Stimulated activated CD4-positive, alpha-beta T cell treated with anti-CD3 and anti-CD28 coated beads, Interleukin-4, amount 100 ng/mL, for 48 hours (primary cell): ENCODE measurements at regions not wholly inside any gene's neighbourhood (a gene's known extent, or its start where the extent isn't known, plus 50 kb on each side); places are given as distances from the start of the nearest gene placed in this dataset.
A peak's percentile ranks its signal among the peaks of the same experiment; 100 is the strongest.

ENCODE experiments used
- DNase-seq, 2 donors: peaks; one replicate each; pipeline ENCODE4 v3.0.0-alpha.2; 2020; ENCODE audit warnings: low read depth in 2 of 2

GRCh38 chr18:77572537-77572936 is 322.9 kb downstream of the GALR1 start:
- DNase-seq: no peak

- DNase-seq: no peak
These were observed 323.9 kb downstream of the GALR1 start for GRCh38 chr18:77573571-77573970.

GRCh38 chr18:77590943-77591515 is 341.4 kb downstream of the GALR1 start:
- no peak for DNase-seq

GRCh38 chr18:77597726-77598125 is 348.1 kb downstream of the GALR1 start:
- no peak for DNase-seq

- no peak for DNase-seq
These were observed 351.0 kb downstream of the GALR1 start for GRCh38 chr18:77600674-77601073.

- no peak for DNase-seq
These were observed 351.9 kb downstream of the GALR1 start for GRCh38 chr18:77601567-77601966.

GRCh38 chr18:77607087-77607486 is 357.4 kb downstream of the GALR1 start:
- DNase-seq: no peak

GRCh38 chr18:77608807-77609206 is 359.2 kb downstream of the GALR1 start:
- no peak for DNase-seq

GRCh38 chr18:77617694-77618093 is 368.0 kb downstream of the GALR1 start:
- no peak for DNase-seq

- no peak for DNase-seq
These were observed 369.9 kb downstream of the GALR1 start for GRCh38 chr18:77619525-77619924.

GRCh38 chr18:77622009-77622692 is 372.5 kb downstream of the GALR1 start:
- peak in 1 of 2 donors; percentile 6 for DNase-seq

- DNase-seq: no peak
These were observed 383.1 kb downstream of the GALR1 start for GRCh38 chr18:77632758-77633157.

- no peak for DNase-seq
These were observed 384.8 kb downstream of the GALR1 start for GRCh38 chr18:77634494-77634893.

GRCh38 chr18:77635451-77635850 is 385.8 kb downstream of the GALR1 start:
- DNase-seq: no peak

- no peak for DNase-seq
These were observed 386.2 kb downstream of the GALR1 start for GRCh38 chr18:77635858-77636257.

- DNase-seq: no peak
These were observed 395.7 kb downstream of the GALR1 start for GRCh38 chr18:77645170-77645872.

- no peak for DNase-seq
These were observed 397.8 kb downstream of the GALR1 start for GRCh38 chr18:77647472-77647871.

- no peak for DNase-seq
These were observed 398.8 kb downstream of the GALR1 start for GRCh38 chr18:77648411-77648810.

GRCh38 chr18:77650799-77651385 is 401.2 kb downstream of the GALR1 start:
- peak; percentile 54 to 69 for DNase-seq

GRCh38 chr18:77651441-77651840 is 401.8 kb downstream of the GALR1 start:
- DNase-seq: no peak

GRCh38 chr18:77653792-77654191 is 404.1 kb downstream of the GALR1 start:
- DNase-seq: no peak

GRCh38 chr18:77654302-77654701 is 404.7 kb downstream of the GALR1 start:
- DNase-seq: no peak
